DMS114 treated with DMSO at 0.1 percent for 48 hours (cell line): ENCODE measurements at regions not wholly inside any gene's neighbourhood (a gene's known extent, or its start where the extent isn't known, plus 50 kb on each side); places are given as distances from the start of the nearest gene placed in this dataset.

Source experiments
- DNase-seq: peaks from one replicate; lab custom pipeline; 2025; ENCODE audit not compliant: unreplicated experiment; lab: John Stamatoyannopoulos, UW

- no peak for DNase-seq
Measured at GRCh38 chr10:52836816-52837215, 64.2 kb upstream of the MBL2 start.
